ENCODE measurements at regions not wholly inside any gene's neighbourhood (a gene's known extent, or its start where the extent isn't known, plus 50 kb on each side); places are given as distances from the start of the nearest gene placed in this dataset.

DNA sequence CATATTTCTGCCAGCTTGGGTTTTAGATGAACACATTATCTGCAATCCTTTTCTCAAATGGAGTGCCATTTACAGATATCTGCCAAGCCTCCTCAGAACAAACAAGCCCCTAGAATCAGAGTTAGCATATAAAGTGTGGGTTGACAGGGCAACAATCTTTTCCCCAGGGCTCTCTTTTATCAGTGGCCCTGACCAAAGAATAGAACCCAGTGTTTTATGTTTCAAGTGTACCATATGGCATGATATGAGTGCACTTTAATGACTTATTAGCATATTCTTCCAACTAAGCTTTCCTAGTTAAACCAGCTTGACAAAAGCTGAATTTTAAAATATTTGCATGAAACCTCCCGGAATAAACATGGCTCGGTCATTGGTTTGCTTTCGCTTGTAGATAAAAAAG, 57.3 kb downstream of the EVX1 start:
- peaks cover 0 to 6% (median 0%) of the 10 kb centered on the region in 4 experiments for H3K4me1 ChIP-seq (ENCODE audit: control extremely low read depth in 1 of 4, control insufficient read depth in 4 of 4, insufficient read depth in 4 of 4, low read length in 3 of 4)
- WGBS (ENCODE audit: insufficient coverage) = 100% methylated on average over 3 of the region's 3 CpGs
- no peak overlapping the region for H3K27ac ChIP-seq (ENCODE audit: insufficient read depth in 1 of 2, low read depth in 1 of 2, low read length in 2 of 2, poor library complexity in 1 of 2, severe bottlenecking in 2 of 2)
- H3K9me3 ChIP-seq (ENCODE audit: control extremely low read depth in 1 of 5, control insufficient read depth in 4 of 5, insufficient read depth in 2 of 5, low read depth in 1 of 5, low read length in 4 of 5) = no peaks in the 10 kb centered on the region
- H3K4me3 ChIP-seq (ENCODE audit: control insufficient read depth in 1 of 7, extremely low read depth in 1 of 7, insufficient read depth in 4 of 7, low read depth in 2 of 7, low read length in 6 of 7) = no peak overlapping the region
- H3K27me3 ChIP-seq (replicated peaks in 2 of 5; ENCODE audit: control insufficient read depth in 4 of 5, insufficient read depth in 5 of 5, low read length in 4 of 5) = no peaks in the 10 kb centered on the region
- ChIA-PET POLR2A (no interaction called here), CTCF (no interaction called here)
- H3K36me3 ChIP-seq (ENCODE audit: control insufficient read depth in 4 of 4, insufficient read depth in 4 of 4, low read length in 3 of 4) = no peaks in the 10 kb centered on the region
- DNase-seq = no peak

DNA sequence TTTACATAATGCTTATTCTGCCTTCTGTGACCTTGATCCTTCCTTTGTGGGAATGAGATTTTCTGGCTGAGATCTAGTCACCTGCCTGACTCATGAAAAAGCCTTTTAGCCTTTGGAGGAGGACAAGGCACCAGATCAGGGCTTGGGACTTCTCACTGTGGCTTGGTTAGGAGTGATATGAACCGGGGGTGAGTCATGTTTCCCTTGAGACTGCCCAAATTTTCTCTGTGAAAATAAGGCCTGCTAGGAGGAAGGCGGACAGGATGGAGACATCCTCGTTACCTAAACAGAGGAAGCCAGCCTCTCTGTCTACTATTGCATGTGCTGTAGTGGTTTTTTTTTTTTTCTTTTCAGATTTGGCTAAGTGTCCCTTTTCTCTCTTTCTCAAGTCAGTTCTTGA, 57.8 kb downstream of the EVX1 start:
- H3K27me3 ChIP-seq (replicated peaks in 2 of 5; ENCODE audit: control insufficient read depth in 4 of 5, insufficient read depth in 5 of 5, low read length in 4 of 5) = no peaks in the 10 kb centered on the region
- H3K4me1 ChIP-seq (ENCODE audit: control extremely low read depth in 1 of 4, control insufficient read depth in 4 of 4, insufficient read depth in 4 of 4, low read length in 3 of 4) = peaks cover 0 to 6% (median 0%) of the 10 kb centered on the region in 4 experiments
- H3K4me3 ChIP-seq (ENCODE audit: control insufficient read depth in 1 of 7, extremely low read depth in 1 of 7, insufficient read depth in 4 of 7, low read depth in 2 of 7, low read length in 6 of 7) = no peak overlapping the region
- H3K36me3 ChIP-seq (ENCODE audit: control insufficient read depth in 4 of 4, insufficient read depth in 4 of 4, low read length in 3 of 4) = no peaks in the 10 kb centered on the region
- ChIA-PET POLR2A (no interaction called here), CTCF (no interaction called here)
- DNase-seq = peak in 1 of 3 donors; percentile 9
- WGBS (ENCODE audit: insufficient coverage) = 100% methylated on average over 1 of the region's 3 CpGs
- H3K9me3 ChIP-seq (ENCODE audit: control extremely low read depth in 1 of 5, control insufficient read depth in 4 of 5, insufficient read depth in 2 of 5, low read depth in 1 of 5, low read length in 4 of 5) = no peaks in the 10 kb centered on the region
- no peak overlapping the region for H3K27ac ChIP-seq (ENCODE audit: insufficient read depth in 1 of 2, low read depth in 1 of 2, low read length in 2 of 2, poor library complexity in 1 of 2, severe bottlenecking in 2 of 2)

DNA sequence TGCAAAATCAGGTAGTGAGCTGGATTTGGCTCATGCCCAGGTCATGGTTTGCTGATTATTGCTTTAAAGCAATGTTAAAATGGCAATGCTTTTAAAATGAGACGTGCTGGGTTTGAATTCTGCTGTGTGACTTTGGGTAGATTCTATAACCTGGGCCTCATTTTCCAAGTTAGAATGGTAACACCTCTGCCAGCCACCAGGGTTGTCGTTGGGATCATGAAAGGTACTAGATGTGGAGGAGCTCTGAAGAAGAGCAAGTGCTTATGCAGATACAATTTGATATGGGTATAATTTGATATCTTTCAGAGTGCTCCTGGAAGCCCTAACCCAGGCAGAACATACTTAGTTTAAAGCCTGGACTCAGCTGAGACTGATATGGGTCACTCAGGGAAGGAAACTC, 60.0 kb downstream of the EVX1 start:
- no peak for DNase-seq
- ChIA-PET POLR2A (no interaction called here), CTCF (no interaction called here)
- no peaks in the 10 kb centered on the region for H3K9me3 ChIP-seq (ENCODE audit: control extremely low read depth in 1 of 5, control insufficient read depth in 4 of 5, insufficient read depth in 2 of 5, low read depth in 1 of 5, low read length in 4 of 5)
- no peaks in the 10 kb centered on the region for H3K4me1 ChIP-seq (ENCODE audit: control extremely low read depth in 1 of 4, control insufficient read depth in 4 of 4, insufficient read depth in 4 of 4, low read length in 3 of 4)
- no peak overlapping the region for H3K27ac ChIP-seq (ENCODE audit: insufficient read depth in 1 of 2, low read depth in 1 of 2, low read length in 2 of 2, poor library complexity in 1 of 2, severe bottlenecking in 2 of 2)
- H3K27me3 ChIP-seq (replicated peaks in 2 of 5; ENCODE audit: control insufficient read depth in 4 of 5, insufficient read depth in 5 of 5, low read length in 4 of 5) = no peaks in the 10 kb centered on the region
- no peak overlapping the region for H3K4me3 ChIP-seq (ENCODE audit: control insufficient read depth in 1 of 7, extremely low read depth in 1 of 7, insufficient read depth in 4 of 7, low read depth in 2 of 7, low read length in 6 of 7)
- 100% methylated on average over 2 of the region's 2 CpGs for WGBS (ENCODE audit: insufficient coverage)
- H3K36me3 ChIP-seq (ENCODE audit: control insufficient read depth in 4 of 4, insufficient read depth in 4 of 4, low read length in 3 of 4) = no peaks in the 10 kb centered on the region

DNA sequence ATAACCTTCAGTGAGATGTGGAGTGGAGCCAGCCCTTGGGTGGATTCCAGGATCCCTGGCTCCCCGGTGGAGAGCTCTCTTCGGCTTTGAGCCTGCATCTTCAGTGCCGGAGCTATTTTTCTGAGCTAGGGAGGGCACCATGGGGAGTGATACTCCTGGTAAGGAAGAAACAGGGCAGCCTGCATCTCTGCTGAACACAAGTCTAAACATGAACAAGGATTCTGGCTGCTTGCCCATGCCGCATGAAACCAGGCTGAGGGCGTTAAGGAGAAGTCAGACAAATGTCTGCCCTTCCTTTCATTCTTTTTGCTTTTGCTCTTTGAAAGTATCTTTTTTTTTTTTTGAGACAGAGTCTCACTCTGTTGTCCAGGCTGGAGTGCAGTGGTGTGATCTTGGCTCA, 60.4 kb downstream of the EVX1 start:
- WGBS (ENCODE audit: insufficient coverage) = 90% methylated on average over 4 of the region's 5 CpGs

DNA sequence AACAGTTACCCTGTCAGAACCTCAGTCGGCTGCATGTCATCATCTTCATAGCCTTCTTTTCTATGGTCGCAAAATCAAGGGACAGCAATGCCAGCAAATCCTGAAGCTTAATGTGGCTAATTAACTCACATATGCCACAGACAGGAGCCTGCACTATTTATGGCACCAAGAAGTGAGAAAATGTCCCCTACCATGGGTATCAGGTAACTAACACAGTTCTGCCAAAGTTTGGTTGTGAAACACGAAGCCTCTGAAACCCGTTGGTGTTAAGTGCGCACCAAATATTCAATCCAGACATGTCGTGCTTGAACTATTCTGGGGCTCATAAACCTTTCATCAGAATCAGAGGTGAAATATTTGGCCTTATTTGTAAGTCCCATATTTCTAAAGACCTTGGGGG, 63.3 kb downstream of the EVX1 start:
- ChIA-PET CTCF (no interaction called here), POLR2A (no interaction called here)
- 97% methylated on average over 6 of the region's 6 CpGs for WGBS (ENCODE audit: insufficient coverage)
- no peak overlapping the region for H3K27ac ChIP-seq (ENCODE audit: insufficient read depth in 1 of 2, low read depth in 1 of 2, low read length in 2 of 2, poor library complexity in 1 of 2, severe bottlenecking in 2 of 2)
- H3K27me3 ChIP-seq (replicated peaks in 2 of 5; ENCODE audit: control insufficient read depth in 4 of 5, insufficient read depth in 5 of 5, low read length in 4 of 5) = no peaks in the 10 kb centered on the region
- H3K4me1 ChIP-seq (ENCODE audit: control extremely low read depth in 1 of 4, control insufficient read depth in 4 of 4, insufficient read depth in 4 of 4, low read length in 3 of 4) = no peaks in the 10 kb centered on the region
- no peaks in the 10 kb centered on the region for H3K36me3 ChIP-seq (ENCODE audit: control insufficient read depth in 4 of 4, insufficient read depth in 4 of 4, low read length in 3 of 4)
- DNase-seq = no peak
- H3K9me3 ChIP-seq (ENCODE audit: control extremely low read depth in 1 of 5, control insufficient read depth in 4 of 5, insufficient read depth in 2 of 5, low read depth in 1 of 5, low read length in 4 of 5) = no peaks in the 10 kb centered on the region
- H3K4me3 ChIP-seq (ENCODE audit: control insufficient read depth in 1 of 7, extremely low read depth in 1 of 7, insufficient read depth in 4 of 7, low read depth in 2 of 7, low read length in 6 of 7) = no peak overlapping the region

More for the DNA sequence above, 60.4 kb downstream of the EVX1 start:
- ChIA-PET CTCF (no interaction called here), POLR2A (no interaction called here)
- Histone ChIP-seq H3K36me3 (ENCODE audit: control insufficient read depth in 4 of 4, insufficient read depth in 4 of 4, low read length in 3 of 4) (no peaks in the 10 kb centered on the region), H3K4me3 (ENCODE audit: control insufficient read depth in 1 of 7, extremely low read depth in 1 of 7, insufficient read depth in 4 of 7, low read depth in 2 of 7, low read length in 6 of 7) (no peak overlapping the region), H3K9me3 (ENCODE audit: control extremely low read depth in 1 of 5, control insufficient read depth in 4 of 5, insufficient read depth in 2 of 5, low read depth in 1 of 5, low read length in 4 of 5) (no peaks in the 10 kb centered on the region), H3K4me1 (ENCODE audit: control extremely low read depth in 1 of 4, control insufficient read depth in 4 of 4, insufficient read depth in 4 of 4, low read length in 3 of 4) (no peaks in the 10 kb centered on the region), H3K27ac (ENCODE audit: insufficient read depth in 1 of 2, low read depth in 1 of 2, low read length in 2 of 2, poor library complexity in 1 of 2, severe bottlenecking in 2 of 2) (no peak overlapping the region), H3K27me3 (replicated peaks in 2 of 5; ENCODE audit: control insufficient read depth in 4 of 5, insufficient read depth in 5 of 5, low read length in 4 of 5) (no peaks in the 10 kb centered on the region)
- no peak for DNase-seq

DNA sequence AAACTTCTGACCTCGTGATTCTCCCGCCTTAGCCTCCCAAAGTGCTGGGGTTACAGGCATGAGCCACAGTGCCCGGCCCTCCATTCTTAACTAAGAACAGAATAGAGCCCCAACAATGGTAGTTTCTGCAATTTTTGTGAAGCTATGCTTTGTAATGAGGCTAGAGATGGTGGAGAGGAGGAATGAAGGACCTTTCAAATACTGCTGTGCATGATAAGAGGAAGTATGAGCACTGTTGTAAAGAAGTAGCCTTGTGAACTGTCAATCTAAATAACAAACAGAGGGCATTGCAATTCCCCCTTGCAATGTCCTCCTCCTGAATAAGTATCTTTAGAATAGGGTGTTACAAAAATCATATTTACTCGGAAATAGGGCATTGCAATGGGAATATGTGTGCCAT, 70.2 kb downstream of the EVX1 start:
- Histone ChIP-seq H3K4me1 (ENCODE audit: control extremely low read depth in 1 of 4, control insufficient read depth in 4 of 4, insufficient read depth in 4 of 4, low read length in 3 of 4) (peaks cover 0 to 16% (median 1%) of the 10 kb centered on the region in 4 experiments), H3K27me3 (replicated peaks in 2 of 5; ENCODE audit: control insufficient read depth in 4 of 5, insufficient read depth in 5 of 5, low read length in 4 of 5) (peaks cover 0 to 4% (median 3%) of the 10 kb centered on the region in 5 experiments), H3K9me3 (ENCODE audit: control extremely low read depth in 1 of 5, control insufficient read depth in 4 of 5, insufficient read depth in 2 of 5, low read depth in 1 of 5, low read length in 4 of 5) (no peaks in the 10 kb centered on the region), H3K36me3 (ENCODE audit: control insufficient read depth in 4 of 4, insufficient read depth in 4 of 4, low read length in 3 of 4) (no peaks in the 10 kb centered on the region), H3K4me3 (ENCODE audit: control insufficient read depth in 1 of 7, extremely low read depth in 1 of 7, insufficient read depth in 4 of 7, low read depth in 2 of 7, low read length in 6 of 7) (no peak overlapping the region), H3K27ac (ENCODE audit: insufficient read depth in 1 of 2, low read depth in 1 of 2, low read length in 2 of 2, poor library complexity in 1 of 2, severe bottlenecking in 2 of 2) (no peak overlapping the region)
- DNase-seq = no peak
- ChIA-PET POLR2A (no interaction called here), CTCF (no interaction called here)
- WGBS (ENCODE audit: insufficient coverage) = 94% methylated on average over 2 of the region's 4 CpGs

DNA sequence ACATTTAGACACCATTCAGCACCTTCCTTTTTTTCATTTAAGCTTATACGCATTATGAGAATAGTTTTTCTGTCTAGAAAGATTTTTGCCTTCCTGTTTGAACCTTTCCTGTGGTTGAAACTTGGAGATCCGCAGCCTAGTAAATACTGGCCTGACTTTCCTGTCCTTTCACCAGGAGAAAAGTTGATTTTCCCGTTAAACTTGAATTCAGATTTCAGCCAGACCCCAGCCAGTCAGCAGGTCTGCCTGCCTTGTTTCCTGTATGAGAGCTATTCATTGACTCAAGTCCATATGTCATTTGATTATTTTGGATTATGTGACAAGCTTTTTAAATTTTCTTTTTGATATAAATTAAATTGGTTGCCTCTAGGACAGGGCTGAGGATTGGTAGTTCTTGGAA, 71.5 kb downstream of the EVX1 start:
- 6% methylated on average over 2 of the region's 3 CpGs for WGBS (ENCODE audit: insufficient coverage)
- CTCF ChIA-PET = no interaction called here

More for the DNA sequence above, 71.5 kb downstream of the EVX1 start:
- no peak overlapping the region for H3K4me3 ChIP-seq (ENCODE audit: control insufficient read depth in 1 of 7, extremely low read depth in 1 of 7, insufficient read depth in 4 of 7, low read depth in 2 of 7, low read length in 6 of 7)
- no peak for DNase-seq
- H3K36me3 ChIP-seq (ENCODE audit: control insufficient read depth in 4 of 4, insufficient read depth in 4 of 4, low read length in 3 of 4) = no peaks in the 10 kb centered on the region
- H3K27ac ChIP-seq (ENCODE audit: insufficient read depth in 1 of 2, low read depth in 1 of 2, low read length in 2 of 2, poor library complexity in 1 of 2, severe bottlenecking in 2 of 2) = no peak overlapping the region
- peaks cover 0 to 4% (median 3%) of the 10 kb centered on the region in 5 experiments for H3K9me3 ChIP-seq (ENCODE audit: control extremely low read depth in 1 of 5, control insufficient read depth in 4 of 5, insufficient read depth in 2 of 5, low read depth in 1 of 5, low read length in 4 of 5)
- peaks cover 0 to 4% (median 3%) of the 10 kb centered on the region in 5 experiments for H3K27me3 ChIP-seq (replicated peaks in 2 of 5; ENCODE audit: control insufficient read depth in 4 of 5, insufficient read depth in 5 of 5, low read length in 4 of 5)
- POLR2A ChIA-PET = no interaction called here
- peaks cover 0 to 16% (median 1%) of the 10 kb centered on the region in 4 experiments for H3K4me1 ChIP-seq (ENCODE audit: control extremely low read depth in 1 of 4, control insufficient read depth in 4 of 4, insufficient read depth in 4 of 4, low read length in 3 of 4)
